GM03348 (cell line): ENCODE measurements at regions not wholly inside any gene's neighbourhood (a gene's known extent, or its start where the extent isn't known, plus 50 kb on each side); places are given as distances from the start of the nearest gene placed in this dataset.
A peak's percentile ranks its signal among the peaks of the same experiment; 100 is the strongest.

Experiments used
- DNase-seq: peaks from one replicate; pipeline ENCODE4 v3.0.0; 2012; ENCODE audit warnings: low spot score

GRCh38 chr3:137204409-137204808, 246.6 kb downstream of the IL20RB start:
- no peak for DNase-seq

DNA sequence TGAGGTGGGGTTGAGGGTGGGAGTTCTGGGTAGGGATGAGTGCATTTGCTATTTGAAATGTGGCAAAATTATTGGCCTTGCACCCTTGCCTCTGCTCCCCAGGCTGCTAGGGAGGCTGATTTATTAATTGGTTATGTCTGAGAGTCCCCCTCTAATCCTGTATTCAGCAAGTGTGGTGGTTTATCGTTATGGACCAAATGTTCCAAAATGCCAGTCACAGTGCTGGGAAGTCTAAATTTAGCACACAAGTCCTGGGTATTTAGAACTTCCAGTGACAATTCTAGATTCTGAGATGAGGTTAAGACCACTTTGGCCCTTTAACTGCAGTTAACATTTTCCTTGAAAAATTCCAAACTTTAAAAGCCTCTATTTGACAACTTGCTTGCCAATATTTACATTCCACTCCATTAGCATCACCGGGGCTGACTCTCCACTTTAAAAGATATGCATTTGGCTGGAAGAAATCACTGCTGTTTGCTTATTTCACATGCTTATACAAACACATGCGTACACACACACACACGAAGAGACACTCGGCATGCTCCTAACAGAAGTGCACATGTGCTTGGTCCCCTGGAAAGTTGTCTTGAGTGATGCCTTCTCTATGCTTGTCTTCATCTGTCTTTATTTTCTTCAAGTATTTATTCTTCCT, 247.7 kb downstream of the IL20RB start:
- peak; percentile 11 for DNase-seq

DNA sequence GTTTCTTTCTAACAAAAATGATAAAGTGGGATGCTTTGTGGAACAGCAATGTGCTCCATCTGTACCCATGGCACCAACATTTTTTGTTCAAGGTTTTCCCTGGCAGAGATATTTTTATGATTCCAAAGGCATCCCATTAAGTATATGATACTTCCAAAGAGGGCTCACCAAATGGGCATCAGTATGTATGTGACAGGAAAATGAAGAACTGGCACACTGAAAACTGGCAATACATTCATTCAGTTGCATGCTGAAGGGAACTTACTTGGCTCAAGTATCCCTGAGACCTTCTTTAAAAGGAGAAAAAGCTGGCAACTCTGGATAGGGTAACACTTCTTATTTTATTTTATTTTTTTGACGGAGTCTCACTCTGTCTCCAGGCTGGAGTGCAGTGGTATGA, 249.8 kb downstream of the IL20RB start:
- no peak for DNase-seq

DNA sequence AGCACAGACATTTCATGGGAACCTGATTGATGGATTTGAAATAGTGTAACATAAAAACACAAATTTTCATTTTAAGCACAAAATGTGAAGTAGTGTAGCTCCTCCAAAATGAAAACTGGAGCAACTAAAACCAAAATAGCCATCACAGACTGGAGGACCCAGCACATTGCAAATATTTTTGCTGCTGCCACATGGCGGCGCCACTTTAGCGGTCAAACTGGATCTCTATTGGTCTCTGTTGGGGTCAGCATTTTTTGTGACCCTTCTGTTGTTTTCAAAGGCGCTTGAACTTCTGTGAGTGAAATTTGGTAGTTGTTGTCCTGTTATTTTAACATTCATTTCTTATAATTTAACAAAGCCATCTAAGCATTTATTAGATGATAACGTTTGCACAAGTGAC, 259.9 kb downstream of the IL20RB start:
- no peak for DNase-seq

GRCh38 chr3:137219801-137220445, 262.1 kb downstream of the IL20RB start:
- no peak for DNase-seq

GRCh38 chr3:137222736-137223225, 265.0 kb downstream of the IL20RB start:
- DNase-seq: no peak

DNA sequence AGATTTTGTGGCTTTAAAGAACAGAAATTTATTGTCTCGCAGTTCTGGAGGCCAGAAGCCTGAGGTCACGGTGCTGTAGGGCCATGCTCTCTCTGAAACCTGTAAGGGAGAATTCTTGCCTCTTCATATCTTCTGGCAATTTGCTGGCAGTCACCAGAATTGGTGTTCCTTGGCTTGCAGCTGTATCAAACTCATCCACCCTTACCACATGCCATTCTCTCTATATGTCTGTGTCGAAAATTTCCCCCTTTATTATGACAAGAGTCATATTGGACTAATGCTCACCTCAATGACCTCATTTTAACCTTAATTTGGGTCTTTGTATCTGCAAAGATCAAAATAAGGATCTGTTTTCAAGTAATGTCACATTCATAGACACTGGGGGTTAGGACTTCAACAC, 266.7 kb downstream of the IL20RB start:
- no peak for DNase-seq

DNA sequence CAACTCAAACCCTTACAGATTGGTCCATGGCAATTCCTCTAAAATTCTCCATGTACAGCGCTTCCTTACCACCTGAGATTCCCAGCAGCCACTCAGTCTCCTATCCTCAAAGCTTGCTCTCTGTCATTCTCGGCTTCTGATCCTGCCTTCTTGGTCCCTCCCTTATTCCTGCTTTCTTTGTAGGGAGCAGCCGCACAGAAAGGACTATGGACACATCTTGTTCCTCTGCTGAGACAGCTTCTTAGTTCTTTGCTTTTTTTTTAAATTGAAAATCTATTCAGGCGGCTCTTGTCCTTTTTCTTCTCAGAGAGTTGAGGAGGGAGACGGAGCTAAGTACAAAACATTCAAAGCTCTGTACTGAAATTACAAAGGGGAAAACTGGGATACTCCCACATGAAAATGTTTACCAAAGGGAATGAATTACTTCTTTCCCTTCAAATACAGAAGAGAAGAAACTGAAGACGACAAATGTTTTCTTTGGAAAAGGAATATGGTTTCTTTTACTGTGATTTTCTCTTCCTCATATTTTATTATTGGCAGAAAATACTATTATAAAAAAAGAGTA, 285.1 kb downstream of the IL20RB start:
- no peak for DNase-seq

- no peak for DNase-seq
These were observed 288.7 kb downstream of the IL20RB start for GRCh38 chr3:137246491-137246890.

GRCh38 chr3:137249311-137249940, 291.6 kb downstream of the IL20RB start:
- DNase-seq: no peak

- no peak for DNase-seq
These were observed 301.3 kb downstream of the IL20RB start for GRCh38 chr3:137259089-137259488.

DNA sequence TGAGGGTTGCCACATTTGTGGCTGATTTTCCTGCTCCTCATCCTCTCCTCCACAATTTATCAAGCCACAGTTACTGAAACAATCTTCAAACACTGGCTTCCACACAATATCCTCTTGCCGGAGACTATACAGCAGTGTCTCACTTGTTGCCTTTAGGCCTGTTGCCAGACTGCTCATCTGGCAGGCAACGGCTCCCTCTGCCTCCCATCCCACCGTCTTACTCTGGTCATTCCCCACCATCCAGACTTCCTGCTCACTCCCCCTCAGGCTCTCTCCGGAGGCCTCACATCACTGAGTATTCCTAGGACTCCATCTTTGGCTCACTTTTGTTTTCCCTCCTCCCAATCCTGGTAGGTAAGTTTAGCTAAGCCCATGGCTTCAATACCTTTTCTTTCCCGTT, 301.9 kb downstream of the IL20RB start:
- DNase-seq: no peak

- no peak for DNase-seq
These were observed 306.5 kb downstream of the IL20RB start for GRCh38 chr3:137264071-137264820.

- DNase-seq: no peak
These were observed 307.1 kb downstream of the IL20RB start for GRCh38 chr3:137264843-137265330.

- DNase-seq: no peak
These were observed 325.1 kb downstream of the IL20RB start for GRCh38 chr3:137282871-137283270.

- no peak for DNase-seq
These were observed 328.1 kb downstream of the IL20RB start for GRCh38 chr3:137285924-137286323.

GRCh38 chr3:137293086-137293485, 335.3 kb downstream of the IL20RB start:
- DNase-seq: no peak

- DNase-seq: no peak
These were observed 336.4 kb downstream of the IL20RB start for GRCh38 chr3:137294139-137294538.

DNA sequence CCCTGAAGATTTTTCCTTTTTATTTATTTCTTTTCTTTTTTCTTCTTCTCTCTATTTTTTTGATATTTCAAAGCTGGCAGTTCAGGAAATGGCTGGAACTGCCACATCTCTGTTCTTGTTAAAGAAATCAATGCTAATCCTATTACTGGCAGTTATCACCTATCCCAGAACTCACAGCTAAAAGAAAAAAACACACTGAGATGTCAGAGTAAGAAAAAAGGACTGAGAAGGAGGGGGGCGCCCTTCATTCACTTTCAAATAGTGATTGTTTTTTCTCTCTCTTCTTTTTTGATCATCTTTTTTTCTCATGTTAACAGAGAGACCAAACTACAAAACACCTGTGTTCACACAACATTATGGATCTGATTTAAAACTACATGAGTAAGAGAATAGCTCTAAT, 337.1 kb downstream of the IL20RB start:
- DNase-seq: no peak

DNA sequence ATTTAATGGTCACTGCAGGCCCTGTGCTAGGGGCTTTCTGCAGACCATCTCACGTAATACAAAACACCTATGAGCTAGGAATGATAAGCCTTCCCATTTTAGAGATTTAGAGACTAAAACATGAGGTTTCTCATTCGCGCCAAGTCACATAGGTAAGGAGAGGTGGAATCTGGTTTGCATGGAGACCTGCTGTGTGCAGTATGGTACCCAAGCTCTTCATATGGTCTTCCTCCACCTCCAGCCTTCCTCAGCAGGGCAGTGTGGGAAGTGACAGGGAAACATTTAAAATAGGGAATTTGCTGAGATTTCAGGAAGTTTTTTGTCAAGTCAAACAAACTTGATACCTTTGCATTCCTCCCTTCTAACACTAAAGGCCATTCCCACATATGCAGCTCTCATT, 337.6 kb downstream of the IL20RB start:
- DNase-seq: no peak

- DNase-seq: no peak
These were observed 338.3 kb downstream of the IL20RB start for GRCh38 chr3:137296116-137296515.

- no peak for DNase-seq
These were observed 340.0 kb downstream of the IL20RB start for GRCh38 chr3:137297770-137298169.
